Nephron progenitor cell (in vitro differentiated cells): ENCODE measurements at regions not wholly inside any gene's neighbourhood (a gene's known extent, or its start where the extent isn't known, plus 50 kb on each side); places are given as distances from the start of the nearest gene placed in this dataset.

Source experiments
- DNase-seq: peaks from one replicate; pipeline ENCODE4 v3.0.0; 2021
- H3K27ac Mint-ChIP-seq: 2 replicates; pipeline ENCODE4 v1.8.0; 2021; ENCODE audit warnings: mild to moderate bottlenecking, moderate library complexity, mixed read lengths
- H3K27me3 Mint-ChIP-seq: 2 replicates; pipeline ENCODE4 v1.8.0; 2021; ENCODE audit warnings: mild to moderate bottlenecking, low read depth, mixed read lengths; ENCODE audit not compliant: poor library complexity
- H3K36me3 Mint-ChIP-seq: 2 replicates; pipeline ENCODE4 v1.8.0; 2021; ENCODE audit warnings: low read depth, mixed read lengths
- H3K4me1 Mint-ChIP-seq: 2 replicates; pipeline ENCODE4 v1.8.0; 2021; ENCODE audit warnings: mixed read lengths
- H3K4me3 Mint-ChIP-seq: 2 replicates; pipeline ENCODE4 v1.8.0; 2021; ENCODE audit warnings: mild to moderate bottlenecking, moderate library complexity, mixed read lengths
- H3K9me3 Mint-ChIP-seq: 2 replicates; pipeline ENCODE4 v1.8.0; 2021; ENCODE audit warnings: mild to moderate bottlenecking, moderate library complexity, mixed read lengths
- TF ChIP-seq, protein P1 (sequence below): fragments of 200-600 bp; sonication (generic); IDR thresholded peaks from 2 replicates; pipeline ENCODE4 v1.5.0; 2021; ENCODE audit warnings: antibody characterized with exemption

GRCh38 chr2:234615643-234616356, 118.9 kb upstream of the ARL4C start:
- TF ChIP-seq, protein P1, sequence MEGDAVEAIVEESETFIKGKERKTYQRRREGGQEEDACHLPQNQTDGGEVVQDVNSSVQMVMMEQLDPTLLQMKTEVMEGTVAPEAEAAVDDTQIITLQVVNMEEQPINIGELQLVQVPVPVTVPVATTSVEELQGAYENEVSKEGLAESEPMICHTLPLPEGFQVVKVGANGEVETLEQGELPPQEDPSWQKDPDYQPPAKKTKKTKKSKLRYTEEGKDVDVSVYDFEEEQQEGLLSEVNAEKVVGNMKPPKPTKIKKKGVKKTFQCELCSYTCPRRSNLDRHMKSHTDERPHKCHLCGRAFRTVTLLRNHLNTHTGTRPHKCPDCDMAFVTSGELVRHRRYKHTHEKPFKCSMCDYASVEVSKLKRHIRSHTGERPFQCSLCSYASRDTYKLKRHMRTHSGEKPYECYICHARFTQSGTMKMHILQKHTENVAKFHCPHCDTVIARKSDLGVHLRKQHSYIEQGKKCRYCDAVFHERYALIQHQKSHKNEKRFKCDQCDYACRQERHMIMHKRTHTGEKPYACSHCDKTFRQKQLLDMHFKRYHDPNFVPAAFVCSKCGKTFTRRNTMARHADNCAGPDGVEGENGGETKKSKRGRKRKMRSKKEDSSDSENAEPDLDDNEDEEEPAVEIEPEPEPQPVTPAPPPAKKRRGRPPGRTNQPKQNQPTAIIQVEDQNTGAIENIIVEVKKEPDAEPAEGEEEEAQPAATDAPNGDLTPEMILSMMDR, result no peak
- H3K27ac Mint-ChIP-seq, result no peak overlapping the region
- H3K9me3 Mint-ChIP-seq, result peaks cover 14% of the 10 kb centered on the region
- H3K4me3 Mint-ChIP-seq, result no peak overlapping the region
- H3K4me1 Mint-ChIP-seq, result no peaks in the 10 kb centered on the region
- H3K36me3 Mint-ChIP-seq, result peaks cover 7% of the 10 kb centered on the region
- no peak for DNase-seq
- H3K27me3 Mint-ChIP-seq, result peaks cover 10% of the 10 kb centered on the region

- Mint-ChIP-seq H3K27ac (no peak overlapping the region), H3K36me3 (peaks cover 7% of the 10 kb centered on the region), H3K9me3 (peaks cover 21% of the 10 kb centered on the region), H3K4me1 (peaks cover 8% of the 10 kb centered on the region), H3K27me3 (peaks cover 15% of the 10 kb centered on the region), H3K4me3 (no peak overlapping the region)
- TF ChIP-seq, protein P1, result peak; percentile 39
- no peak for DNase-seq
Measured at GRCh38 chr2:234611209-234611608, 114.3 kb upstream of the ARL4C start.

GRCh38 chr2:234608946-234609345, 112.1 kb upstream of the ARL4C start:
- H3K36me3 Mint-ChIP-seq, result peaks cover 7% of the 10 kb centered on the region
- peaks cover 21% of the 10 kb centered on the region for H3K4me1 Mint-ChIP-seq
- peaks cover 17% of the 10 kb centered on the region for H3K9me3 Mint-ChIP-seq
- H3K27ac Mint-ChIP-seq, result no peak overlapping the region
- H3K27me3 Mint-ChIP-seq, result peaks cover 9% of the 10 kb centered on the region
- TF ChIP-seq, protein P1, result no peak
- no peak for DNase-seq
- no peak overlapping the region for H3K4me3 Mint-ChIP-seq

GRCh38 chr2:234607691-234608090, 110.8 kb upstream of the ARL4C start:
- no peak overlapping the region for H3K4me3 Mint-ChIP-seq
- peaks cover 21% of the 10 kb centered on the region for H3K4me1 Mint-ChIP-seq
- DNase-seq, result no peak
- no peak overlapping the region for H3K27ac Mint-ChIP-seq
- TF ChIP-seq, protein P1, result no peak
- peaks cover 17% of the 10 kb centered on the region for H3K9me3 Mint-ChIP-seq
- H3K27me3 Mint-ChIP-seq, result peaks cover 13% of the 10 kb centered on the region
- H3K36me3 Mint-ChIP-seq, result peaks cover 7% of the 10 kb centered on the region

- DNase-seq, result peak; percentile 25
- Mint-ChIP-seq H3K9me3 (peaks cover 10% of the 10 kb centered on the region), H3K4me1 (peaks cover 21% of the 10 kb centered on the region), H3K4me3 (no peak overlapping the region), H3K36me3 (peaks cover 2% of the 10 kb centered on the region), H3K27ac (peak overlapping the region; percentile 47), H3K27me3 (peaks cover 14% of the 10 kb centered on the region)
- TF ChIP-seq, protein P1, result no peak
Measured at GRCh38 chr2:234606896-234607295, 110.0 kb upstream of the ARL4C start.

DNA sequence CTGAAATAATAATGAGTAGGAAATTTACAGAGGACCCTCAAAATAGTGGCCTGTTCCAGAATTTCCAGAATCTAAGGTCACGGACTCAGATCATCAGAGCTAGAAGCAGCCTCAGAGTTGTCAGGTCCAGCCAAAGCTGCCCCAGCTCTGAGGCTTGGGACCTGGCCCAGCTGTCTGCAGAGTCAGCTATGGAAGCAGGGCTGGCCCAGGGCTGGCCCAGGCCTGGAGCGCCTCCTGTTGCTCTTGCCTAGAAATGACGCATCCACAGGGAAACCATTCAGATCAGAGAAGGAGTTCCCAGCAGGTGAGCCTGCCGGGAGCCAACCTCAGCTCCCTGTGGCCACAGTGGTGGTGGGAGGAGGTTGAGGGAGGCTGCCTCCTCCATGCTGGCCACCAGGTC, 106.7 kb upstream of the ARL4C start:
- no peak overlapping the region for H3K27ac Mint-ChIP-seq
- DNase-seq, result no peak
- H3K9me3 Mint-ChIP-seq, result peaks cover 7% of the 10 kb centered on the region
- TF ChIP-seq, protein P1, result no peak
- peaks cover 21% of the 10 kb centered on the region for H3K4me1 Mint-ChIP-seq
- no peak overlapping the region for H3K4me3 Mint-ChIP-seq
- no peaks in the 10 kb centered on the region for H3K36me3 Mint-ChIP-seq
- H3K27me3 Mint-ChIP-seq, result peaks cover 7% of the 10 kb centered on the region
